T-helper 2 cell (primary cell): ENCODE measurements at regions not wholly inside any gene's neighbourhood (a gene's known extent, or its start where the extent isn't known, plus 50 kb on each side); places are given as distances from the start of the nearest gene placed in this dataset.

Source experiments
- DNase-seq, 5 experiments: peaks; one replicate each; pipeline versions ENCODE4 v3.0.0 to v3.0.0-alpha.2; 2012 to 2022

DNA sequence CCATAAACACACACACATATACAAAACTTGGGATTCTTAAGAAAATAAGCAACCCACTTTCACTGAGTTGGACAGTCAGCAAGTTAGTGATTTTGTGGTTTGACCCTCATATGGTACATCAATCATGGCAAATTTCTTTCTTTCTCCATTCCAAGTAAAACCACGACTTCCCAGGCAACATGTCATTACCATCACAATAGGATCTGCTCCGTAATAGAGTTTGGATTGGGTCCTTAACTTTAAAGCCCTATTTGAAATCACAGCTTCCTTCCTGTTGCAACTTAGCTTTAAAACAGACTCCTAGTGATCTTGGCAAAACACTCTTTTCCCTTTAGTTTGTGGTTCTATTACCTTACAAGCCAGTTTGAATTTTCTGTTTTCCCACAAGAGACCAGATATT lies 483.6 kb downstream of the INHBA start:
- DNase-seq, result no peak

GRCh38 chr7:41217306-41217705 lies 485.6 kb downstream of the INHBA start:
- no peak for DNase-seq

GRCh38 chr7:41207141-41207540 lies 495.7 kb downstream of the INHBA start:
- no peak for DNase-seq

GRCh38 chr7:41206267-41206666 lies 496.6 kb downstream of the INHBA start:
- DNase-seq, result no peak

DNA sequence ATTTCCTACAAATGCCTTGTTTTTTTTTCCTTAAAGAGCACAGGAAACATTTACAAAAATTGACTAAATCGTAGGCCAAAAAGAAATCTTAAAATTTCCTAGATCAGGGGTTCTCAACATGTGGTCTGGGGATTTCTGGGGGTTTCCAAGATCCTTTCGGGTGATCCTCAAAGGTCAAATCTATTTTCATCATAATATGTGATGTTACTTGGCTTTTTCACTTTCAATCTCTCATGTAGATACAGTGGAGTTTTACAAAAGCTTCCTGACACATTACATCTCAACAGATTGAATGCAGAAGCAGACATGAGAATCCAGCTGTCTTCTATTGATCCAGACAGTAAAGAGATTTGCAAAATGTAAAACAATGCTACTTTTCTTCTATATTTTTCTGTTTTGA lies 497.3 kb downstream of the INHBA start:
- DNase-seq, result no peak

DNA sequence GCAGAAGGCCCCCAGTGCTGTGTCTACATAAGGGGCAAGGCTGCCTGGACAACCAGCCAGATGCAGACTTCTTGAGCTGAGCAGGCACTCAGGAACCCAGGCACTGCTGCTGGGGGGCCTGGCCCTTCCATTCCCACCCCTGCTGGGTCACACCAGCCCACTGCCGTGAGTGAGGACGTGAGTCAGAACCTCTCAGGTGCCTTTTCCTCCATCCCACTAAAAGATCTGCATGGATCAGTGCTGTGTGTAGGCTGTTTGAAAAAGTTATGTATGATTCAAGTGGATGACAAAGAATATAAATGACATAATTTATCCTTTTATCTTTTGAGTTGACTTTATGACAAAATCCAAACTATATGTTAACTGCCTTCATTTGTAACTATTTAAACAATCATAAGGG lies 499.3 kb downstream of the INHBA start:
- DNase-seq, result no peak

GRCh38 chr7:41201021-41201420 lies 501.9 kb downstream of the INHBA start:
- no peak for DNase-seq

DNA sequence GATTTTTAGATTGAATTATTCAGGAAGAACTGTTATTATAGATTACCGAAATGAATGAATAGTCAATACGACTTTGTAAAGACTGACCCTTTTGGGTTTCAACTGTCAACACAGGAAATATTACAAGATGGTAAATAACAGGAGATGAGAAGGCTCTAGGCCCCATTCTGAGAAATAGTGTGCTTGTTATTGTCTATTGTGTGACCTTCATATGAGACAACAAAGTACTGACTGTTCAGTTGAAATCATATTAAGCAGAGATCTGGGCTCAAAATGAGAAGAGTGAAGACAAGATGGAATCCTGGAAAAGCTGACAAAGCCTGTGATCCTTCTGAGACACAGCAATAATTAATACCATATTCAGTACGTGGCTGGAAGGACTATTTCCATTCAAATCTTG lies 503.8 kb downstream of the INHBA start:
- DNase-seq, result no peak

DNA sequence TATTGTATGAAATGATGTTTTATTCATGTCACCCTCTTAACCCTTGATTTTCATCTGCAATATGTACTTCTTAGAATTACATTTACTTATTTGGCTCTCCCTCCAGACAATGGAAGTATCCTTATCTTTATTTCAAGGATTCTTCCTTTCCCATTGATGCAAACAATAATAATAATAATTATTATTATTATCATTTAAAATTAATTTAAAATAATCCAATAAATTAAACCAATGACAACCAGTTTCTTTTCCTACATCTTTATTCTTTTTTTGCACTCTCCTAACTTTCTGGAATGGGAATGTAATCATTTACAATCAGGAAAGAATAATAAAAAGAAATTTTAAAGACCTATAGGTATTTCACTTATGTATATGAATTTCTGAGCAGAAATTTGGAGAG lies 504.4 kb downstream of the INHBA start:
- DNase-seq, result no peak

- DNase-seq, result no peak
Observed at GRCh38 chr7:41197769-41198168, 505.1 kb downstream of the INHBA start.

DNA sequence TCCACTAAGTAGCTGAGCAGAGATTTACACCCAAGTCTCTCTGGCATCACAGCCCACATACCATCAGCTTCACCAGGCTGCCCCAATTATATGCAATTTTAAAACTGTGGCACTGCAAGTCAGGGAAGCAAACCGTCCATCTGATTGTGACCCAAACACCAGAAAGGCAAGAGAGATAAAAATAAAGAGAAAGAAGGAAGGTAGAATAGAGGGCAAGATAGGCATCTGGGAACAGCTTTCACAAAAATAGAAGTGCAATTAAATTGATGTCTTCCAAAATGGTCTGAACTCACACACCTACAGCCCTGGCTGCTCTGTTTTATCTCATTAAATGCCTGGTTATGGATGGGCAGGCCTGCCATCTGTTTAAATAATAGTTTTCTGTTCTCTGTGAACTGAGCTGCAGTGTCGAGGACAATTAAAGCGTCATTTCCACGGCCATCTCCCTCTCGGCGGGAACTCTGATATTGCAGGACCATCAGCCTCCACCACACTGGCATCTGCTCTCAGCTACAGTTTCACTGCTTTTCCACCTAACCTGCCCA lies 509.1 kb downstream of the INHBA start:
- no peak for DNase-seq

DNA sequence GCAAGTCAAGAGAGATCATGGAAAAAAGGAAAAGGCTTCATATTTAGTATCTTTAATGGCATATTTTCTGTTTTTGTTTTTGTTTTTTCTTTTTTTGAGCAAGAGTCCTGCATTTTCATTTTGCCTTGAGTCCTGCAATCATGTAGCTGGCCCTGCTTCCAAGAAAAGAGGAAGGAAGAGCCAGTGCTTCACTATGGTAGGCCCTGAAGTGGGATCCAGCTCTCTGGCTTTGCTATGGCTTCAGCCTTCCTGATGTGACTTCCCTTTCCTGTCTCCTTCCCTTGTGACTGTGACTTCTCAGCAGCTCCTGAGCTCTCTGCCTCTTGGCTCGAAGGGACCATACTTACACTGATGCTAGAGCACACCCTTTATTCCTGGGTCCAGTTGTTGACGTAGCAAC lies 512.3 kb downstream of the INHBA start:
- no peak for DNase-seq

DNA sequence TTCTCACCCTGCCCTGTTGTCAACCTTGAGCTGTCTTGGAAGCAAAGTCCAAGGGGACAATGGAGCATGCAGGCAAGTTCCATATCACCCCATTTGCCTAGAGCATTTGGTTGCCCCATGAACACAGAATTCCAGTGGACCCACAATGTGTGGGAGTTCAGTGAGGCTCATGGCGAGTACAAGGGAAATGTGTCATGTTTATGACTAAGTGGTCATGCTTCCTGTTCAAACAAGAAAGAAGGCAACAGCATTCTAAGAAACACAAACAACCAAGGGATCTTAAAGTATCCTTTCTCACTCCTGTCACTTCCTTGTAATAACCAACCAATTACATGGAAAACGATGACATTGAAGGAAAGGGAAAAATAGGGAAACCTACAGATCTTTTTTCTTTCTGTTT lies 513.0 kb downstream of the INHBA start:
- no peak for DNase-seq

DNA sequence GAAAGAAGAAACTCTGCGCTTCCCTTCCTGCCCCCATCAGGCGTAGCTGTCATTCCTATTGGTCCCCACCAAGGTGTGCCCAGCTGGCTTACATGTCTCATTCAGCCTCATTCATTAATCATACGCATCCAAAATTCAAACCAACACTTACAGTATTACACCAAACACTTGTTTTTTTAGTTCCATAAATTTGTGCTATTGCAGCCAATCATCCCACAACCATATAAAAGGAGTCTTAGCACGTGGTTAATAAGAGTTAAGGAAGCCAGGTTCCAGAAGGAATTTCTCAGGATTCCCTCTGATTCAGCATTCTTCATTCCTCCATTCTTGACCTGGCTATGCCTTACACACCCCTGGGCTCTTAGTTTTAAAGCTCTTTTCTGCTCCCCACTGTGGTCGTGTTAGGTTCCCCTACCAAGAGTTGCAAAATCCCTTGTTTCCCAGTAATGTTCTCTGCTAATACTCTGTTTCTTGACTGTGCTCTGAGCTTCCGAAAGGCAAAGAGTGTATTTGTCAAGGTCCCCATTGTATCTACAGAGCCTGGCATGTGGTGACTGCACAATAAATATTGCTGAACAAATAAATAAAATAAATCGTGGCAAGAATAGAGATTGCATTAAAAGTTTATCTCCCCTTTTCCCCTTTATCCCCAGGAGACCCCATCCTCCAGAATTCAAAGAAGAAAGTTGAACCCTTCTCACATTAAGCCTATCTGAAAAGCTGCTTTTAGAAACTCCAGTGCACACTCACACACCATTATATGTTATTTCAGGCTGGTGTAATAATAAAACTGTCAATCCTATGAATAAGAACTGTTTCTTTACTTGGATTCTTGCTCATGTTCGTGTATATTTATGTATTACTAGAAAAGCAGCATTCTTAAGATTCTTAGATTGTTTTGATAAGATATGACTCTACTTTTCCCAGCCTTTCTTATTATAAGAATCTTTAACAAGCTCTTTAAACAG lies 514.4 kb downstream of the INHBA start:
- no peak for DNase-seq

GRCh38 chr7:41187322-41187721 lies 515.6 kb downstream of the INHBA start:
- no peak for DNase-seq

GRCh38 chr7:41185851-41186250 lies 517.0 kb downstream of the INHBA start:
- DNase-seq, result no peak

- no peak for DNase-seq
Observed at GRCh38 chr7:41183741-41184140, 519.1 kb downstream of the INHBA start.

- DNase-seq, result no peak
Observed at GRCh38 chr7:41182782-41183181, 520.1 kb downstream of the INHBA start.

GRCh38 chr7:41175435-41175834 lies 527.5 kb downstream of the INHBA start:
- no peak for DNase-seq

GRCh38 chr7:41174521-41174920 lies 528.4 kb downstream of the INHBA start:
- DNase-seq, result no peak

- DNase-seq, result no peak
Observed at GRCh38 chr7:41170466-41170865, 532.4 kb downstream of the INHBA start.

DNA sequence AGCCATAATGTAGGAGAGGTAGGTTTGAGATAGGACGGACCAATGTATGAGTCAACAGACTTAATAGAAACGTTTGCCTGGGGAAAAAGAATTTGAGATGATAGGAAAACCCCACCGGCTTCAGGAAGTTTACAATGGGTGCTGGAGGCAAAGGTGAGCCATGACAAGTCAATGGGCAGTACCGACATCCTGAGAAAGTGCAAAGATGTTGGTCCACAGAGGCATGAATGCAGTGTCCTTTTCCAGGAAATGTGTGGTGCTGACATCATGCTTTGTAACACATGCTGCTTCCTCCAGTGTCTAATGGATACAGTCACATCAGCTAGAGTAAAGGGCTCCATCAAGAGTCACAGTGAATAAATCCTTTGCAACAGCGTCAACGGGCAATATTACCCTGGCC lies 533.6 kb downstream of the INHBA start:
- DNase-seq, result no peak

DNA sequence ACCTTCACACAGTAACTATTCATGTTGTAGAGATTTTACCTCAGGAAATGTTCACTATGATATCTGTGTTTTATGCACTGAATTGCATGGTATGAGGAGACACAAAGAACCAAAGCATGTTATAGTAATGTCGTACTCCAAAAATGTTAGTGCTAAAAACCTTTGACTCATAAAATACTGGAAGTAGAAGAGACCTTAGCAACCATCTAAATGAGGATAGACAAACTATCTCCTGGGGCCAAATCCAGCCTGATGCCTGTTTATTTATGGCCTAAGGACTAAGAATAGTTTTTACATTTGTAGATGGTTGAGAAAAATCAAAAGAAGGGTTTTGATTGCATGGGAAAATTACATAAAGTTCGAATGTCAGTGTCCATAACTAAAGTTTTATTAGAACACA lies 535.1 kb downstream of the INHBA start:
- no peak for DNase-seq

DNA sequence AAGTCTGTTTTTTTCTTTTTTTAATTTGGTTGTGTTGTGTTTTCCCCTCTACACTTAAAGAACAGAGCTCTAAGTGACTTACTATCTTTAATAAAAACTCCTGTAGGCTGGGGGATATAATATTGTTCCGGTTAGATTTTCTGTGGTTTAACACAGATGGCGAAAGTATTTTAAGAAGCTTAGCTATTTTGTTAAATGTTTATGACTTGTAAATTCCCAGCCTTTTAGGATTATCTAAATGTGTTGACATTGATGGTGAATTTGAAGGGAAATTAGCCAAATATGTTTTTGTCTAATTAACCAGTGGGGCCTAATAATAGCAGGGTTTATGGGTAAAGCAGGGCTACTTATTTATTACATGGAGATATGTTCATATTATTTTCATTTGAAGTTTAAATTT lies 538.5 kb downstream of the INHBA start:
- DNase-seq, result no peak

- no peak for DNase-seq
Observed at GRCh38 chr7:41163991-41164390, 538.9 kb downstream of the INHBA start.
